M059J (cell line): ENCODE measurements at regions not wholly inside any gene's neighbourhood (a gene's known extent, or its start where the extent isn't known, plus 50 kb on each side); places are given as distances from the start of the nearest gene placed in this dataset.
"Not testable (repeated sequence)": the region's sequence is repeated elsewhere in the genome, so short reads cannot be mapped to it uniquely, and the experiment has no call there.

Experiments used
- DNase-seq: peaks from one replicate; pipeline ENCODE4 v3.0.0-alpha.2; 2012; ENCODE audit warnings: low read depth

GRCh38 chrX:85808217-85808616, 239.1 kb downstream of the CHM start:
- no peak for DNase-seq

- DNase-seq, result not testable (repeated sequence)
Observed at GRCh38 chrX:85772391-85772790, 275.0 kb downstream of the CHM start.

GRCh38 chrX:85765651-85766050, 281.7 kb downstream of the CHM start:
- DNase-seq, result no peak

GRCh38 chrX:85723025-85723424, 324.3 kb downstream of the CHM start:
- not testable (repeated sequence) for DNase-seq

GRCh38 chrX:85703233-85703632, 323.8 kb upstream of the POF1B start:
- not testable (repeated sequence) for DNase-seq

GRCh38 chrX:85698921-85699320, 319.5 kb upstream of the POF1B start:
- no peak for DNase-seq

- no peak for DNase-seq
Observed at GRCh38 chrX:85685843-85686242, 306.4 kb upstream of the POF1B start.

- DNase-seq, result no peak
Observed at GRCh38 chrX:85666471-85666870, 287.0 kb upstream of the POF1B start.

- not testable (repeated sequence) for DNase-seq
Observed at GRCh38 chrX:85663970-85664369, 284.5 kb upstream of the POF1B start.

GRCh38 chrX:85630901-85631300, 251.4 kb upstream of the POF1B start:
- DNase-seq, result no peak

GRCh38 chrX:85627363-85627762, 247.9 kb upstream of the POF1B start:
- no peak for DNase-seq

GRCh38 chrX:85622635-85623034, 243.2 kb upstream of the POF1B start:
- DNase-seq, result no peak

GRCh38 chrX:85620466-85620865, 241.0 kb upstream of the POF1B start:
- no peak for DNase-seq

- DNase-seq, result no peak
Observed at GRCh38 chrX:85619962-85620361, 240.5 kb upstream of the POF1B start.

- DNase-seq, result peak; percentile 1
Observed at GRCh38 chrX:85611926-85612325, 232.5 kb upstream of the POF1B start.

- no peak for DNase-seq
Observed at GRCh38 chrX:85592980-85593379, 213.5 kb upstream of the POF1B start.

- DNase-seq, result no peak
Observed at GRCh38 chrX:85591536-85591935, 212.1 kb upstream of the POF1B start.

GRCh38 chrX:85590638-85591037, 211.2 kb upstream of the POF1B start:
- no peak for DNase-seq

- DNase-seq, result no peak
Observed at GRCh38 chrX:85573801-85574200, 194.3 kb upstream of the POF1B start.

GRCh38 chrX:85570496-85570895, 191.0 kb upstream of the POF1B start:
- no peak for DNase-seq

- DNase-seq, result no peak
Observed at GRCh38 chrX:85569686-85570085, 190.2 kb upstream of the POF1B start.

- DNase-seq, result no peak
Observed at GRCh38 chrX:85569096-85569495, 189.6 kb upstream of the POF1B start.

GRCh38 chrX:85561231-85561630, 181.8 kb upstream of the POF1B start:
- DNase-seq, result no peak

GRCh38 chrX:85544609-85545008, 165.1 kb upstream of the POF1B start:
- DNase-seq, result no peak

GRCh38 chrX:85543866-85544265, 164.4 kb upstream of the POF1B start:
- no peak for DNase-seq
